ENCODE measurements at regions not wholly inside any gene's neighbourhood (a gene's known extent, or its start where the extent isn't known, plus 50 kb on each side); places are given as distances from the start of the nearest gene placed in this dataset.

DNA sequence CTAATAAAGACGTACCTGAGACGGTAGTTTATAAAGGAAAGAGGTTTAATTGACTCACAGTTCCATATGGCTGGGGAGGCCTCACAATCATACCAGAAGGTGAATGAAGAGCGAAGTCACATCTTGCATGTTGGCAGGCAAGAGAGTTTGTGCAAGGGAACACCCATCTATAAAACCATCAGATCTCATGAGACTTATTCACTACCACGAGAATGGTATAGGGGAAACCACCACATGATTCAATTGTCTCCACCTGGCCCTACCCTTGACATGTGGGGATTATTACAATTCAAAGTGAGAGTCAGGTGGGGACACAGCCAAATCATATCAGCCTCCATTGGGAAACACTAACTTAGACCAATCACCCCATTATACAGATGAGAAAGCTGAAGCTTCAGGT lies 81.4 kb downstream of the SKA1 start:
- no TSS peak for BruUV-seq (replicated peaks)
- RAD21 ChIA-PET (ENCODE audit: low non-redundant PET in 1 of 2, low total read pairs in 2 of 2, uncharacterized antibody in 2 of 2, unreplicated experiment in 2 of 2): no interaction called here
- no peak for ATAC-seq

More for the DNA sequence above, 81.4 kb downstream of the SKA1 start:
- Histone ChIP-seq H3K9me2 (ENCODE audit: insufficient read depth) (no peaks in the 10 kb centered on the region), H3K4me1 (ENCODE audit: control insufficient read depth in 1 of 2, insufficient read depth in 2 of 2, low read length in 2 of 2) (no peaks in the 10 kb centered on the region), H3K27me3 (ENCODE audit: insufficient read depth, low read length) (no peaks in the 10 kb centered on the region), H3K4me2 (ENCODE audit: low read length) (no peak overlapping the region), H3K4me3 (replicated peaks in 1 of 2; ENCODE audit: low read depth in 1 of 2, low read length in 2 of 2) (no peak overlapping the region), H3K79me2 (ENCODE audit: insufficient read depth, low read length) (no peaks in the 10 kb centered on the region), H2AFZ (ENCODE audit: low read depth, low read length, poor library complexity, severe bottlenecking) (no peak overlapping the region), H3K27ac (ENCODE audit: low read depth, low read length) (no peak overlapping the region), H3K36me3 (ENCODE audit: control insufficient read depth in 1 of 2, insufficient read depth in 2 of 2, low read length in 2 of 2) (no peaks in the 10 kb centered on the region), H4K20me1 (ENCODE audit: insufficient read depth) (no peaks in the 10 kb centered on the region), H3K9me3 (ENCODE audit: control insufficient read depth in 1 of 2, insufficient read depth in 1 of 2, low read depth in 1 of 2, low read length in 2 of 2) (no peaks in the 10 kb centered on the region), H3K9ac (ENCODE audit: low read length) (no peak overlapping the region)
- ChIA-PET CTCF (no interaction called here), POLR2A (no interaction called here)
- intact Hi-C loops (cut with micrococcal nuclease): no loop called here
- no peak for DNase-seq (ENCODE audit: low read depth, low spot score)
- TF ChIP-seq, protein P1, sequence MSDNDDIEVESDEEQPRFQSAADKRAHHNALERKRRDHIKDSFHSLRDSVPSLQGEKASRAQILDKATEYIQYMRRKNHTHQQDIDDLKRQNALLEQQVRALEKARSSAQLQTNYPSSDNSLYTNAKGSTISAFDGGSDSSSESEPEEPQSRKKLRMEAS (IDR thresholded peaks at IDR 0.05): no peak
- TF ChIP-seq, protein P2, sequence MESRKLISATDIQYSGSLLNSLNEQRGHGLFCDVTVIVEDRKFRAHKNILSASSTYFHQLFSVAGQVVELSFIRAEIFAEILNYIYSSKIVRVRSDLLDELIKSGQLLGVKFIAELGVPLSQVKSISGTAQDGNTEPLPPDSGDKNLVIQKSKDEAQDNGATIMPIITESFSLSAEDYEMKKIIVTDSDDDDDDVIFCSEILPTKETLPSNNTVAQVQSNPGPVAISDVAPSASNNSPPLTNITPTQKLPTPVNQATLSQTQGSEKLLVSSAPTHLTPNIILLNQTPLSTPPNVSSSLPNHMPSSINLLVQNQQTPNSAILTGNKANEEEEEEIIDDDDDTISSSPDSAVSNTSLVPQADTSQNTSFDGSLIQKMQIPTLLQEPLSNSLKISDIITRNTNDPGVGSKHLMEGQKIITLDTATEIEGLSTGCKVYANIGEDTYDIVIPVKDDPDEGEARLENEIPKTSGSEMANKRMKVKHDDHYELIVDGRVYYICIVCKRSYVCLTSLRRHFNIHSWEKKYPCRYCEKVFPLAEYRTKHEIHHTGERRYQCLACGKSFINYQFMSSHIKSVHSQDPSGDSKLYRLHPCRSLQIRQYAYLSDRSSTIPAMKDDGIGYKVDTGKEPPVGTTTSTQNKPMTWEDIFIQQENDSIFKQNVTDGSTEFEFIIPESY (IDR thresholded peaks at IDR 0.05; ENCODE audit: extremely low read depth, insufficient replicate concordance, low read length): no peak
- TF ChIP-seq ZNF274 (IDR thresholded peaks at IDR 0.05; ENCODE audit: low read depth, low read length) (no peak), ZFX (IDR thresholded peaks at IDR 0.05) (no peak), ELF1 (IDR thresholded peaks at IDR 0.05; ENCODE audit: borderline replicate concordance, low read depth) (no peak), CBX3 (IDR thresholded peaks at IDR 0.05; ENCODE audit: low read depth) (no peak), EZH2 (IDR thresholded peaks at IDR 0.05) (no peak), CEBPB (IDR thresholded peaks at IDR 0.05; ENCODE audit: low read depth) (no peak), RAD21 (IDR thresholded peaks at IDR 0.05; ENCODE audit: low read depth) (no peak), REST (IDR thresholded peaks at IDR 0.05; ENCODE audit: low read depth) (no peak), SIN3A (IDR thresholded peaks at IDR 0.05; ENCODE audit: low read depth) (no peak)
